ENCODE measurements at regions not wholly inside any gene's neighbourhood (a gene's known extent, or its start where the extent isn't known, plus 50 kb on each side); places are given as distances from the start of the nearest gene placed in this dataset.

DNA sequence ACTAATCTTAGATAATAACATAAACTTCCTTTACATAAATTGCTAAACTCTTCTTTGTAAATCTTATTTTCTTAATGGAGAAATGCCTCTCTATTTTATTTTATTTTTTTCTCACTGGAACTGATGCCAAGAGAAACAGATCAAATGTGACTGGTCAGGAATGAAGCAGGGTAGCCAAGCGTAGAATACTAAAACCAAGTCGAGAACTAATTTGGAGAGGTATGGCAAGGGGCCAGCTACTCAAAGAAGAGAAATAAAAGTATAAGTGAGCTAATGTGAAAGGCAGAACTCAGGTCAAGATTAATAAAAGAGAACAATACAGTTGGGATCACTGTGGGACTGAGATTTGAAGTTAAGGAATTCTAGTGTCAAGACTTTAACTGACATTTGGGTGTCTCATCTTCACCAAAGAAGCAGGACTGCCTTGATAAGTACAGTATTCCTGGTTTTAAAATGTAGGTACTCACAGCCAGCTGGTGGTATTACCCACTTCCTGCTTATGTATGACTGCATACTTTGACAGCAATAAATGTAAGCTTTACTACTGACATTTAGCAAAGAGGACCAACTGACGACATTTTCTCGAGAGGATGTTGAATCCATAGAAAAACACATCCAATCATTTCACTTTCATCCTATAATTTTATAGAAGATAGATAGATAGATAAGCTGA lies 1192.2 kb downstream of the EFNB2 start:
- TF ChIP-seq, protein P1, sequence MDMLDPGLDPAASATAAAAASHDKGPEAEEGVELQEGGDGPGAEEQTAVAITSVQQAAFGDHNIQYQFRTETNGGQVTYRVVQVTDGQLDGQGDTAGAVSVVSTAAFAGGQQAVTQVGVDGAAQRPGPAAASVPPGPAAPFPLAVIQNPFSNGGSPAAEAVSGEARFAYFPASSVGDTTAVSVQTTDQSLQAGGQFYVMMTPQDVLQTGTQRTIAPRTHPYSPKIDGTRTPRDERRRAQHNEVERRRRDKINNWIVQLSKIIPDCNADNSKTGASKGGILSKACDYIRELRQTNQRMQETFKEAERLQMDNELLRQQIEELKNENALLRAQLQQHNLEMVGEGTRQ (IDR thresholded peaks at IDR 0.05; ENCODE audit: low read length), result no peak
- TF ChIP-seq POLR2A (IDR thresholded peaks at IDR 0.05; ENCODE audit: control extremely low read depth in 1 of 2, low read depth in 2 of 2, low read length in 2 of 2), result no peak
